NT2/D1 (cell line): ENCODE measurements at regions not wholly inside any gene's neighbourhood (a gene's known extent, or its start where the extent isn't known, plus 50 kb on each side); places are given as distances from the start of the nearest gene placed in this dataset.

ENCODE experiments used
- YY1 ChIP-seq: IDR thresholded peaks from 2 replicates; pipeline ENCODE4 v1.6.1; 2011; ENCODE audit not compliant: insufficient read length, insufficient read depth
- ZNF274 ChIP-seq: IDR thresholded peaks from 2 replicates; pipeline ENCODE4 v1.6.1; 2011; ENCODE audit warnings: mild to moderate bottlenecking, low read depth, low read length

- TF ChIP-seq YY1 (no peak), ZNF274 (no peak)
Measured at GRCh38 chr12:93151079-93151762, 222.1 kb upstream of the EEA1 start.
